Skin of body (tissue), 1 donor: ENCODE measurements at regions not wholly inside any gene's neighbourhood (a gene's known extent, or its start where the extent isn't known, plus 50 kb on each side); places are given as distances from the start of the nearest gene placed in this dataset.

ENCODE experiments used
- DNase-seq: peaks from one replicate; lab custom pipeline; 2025; lab: John Stamatoyannopoulos, UW

DNA sequence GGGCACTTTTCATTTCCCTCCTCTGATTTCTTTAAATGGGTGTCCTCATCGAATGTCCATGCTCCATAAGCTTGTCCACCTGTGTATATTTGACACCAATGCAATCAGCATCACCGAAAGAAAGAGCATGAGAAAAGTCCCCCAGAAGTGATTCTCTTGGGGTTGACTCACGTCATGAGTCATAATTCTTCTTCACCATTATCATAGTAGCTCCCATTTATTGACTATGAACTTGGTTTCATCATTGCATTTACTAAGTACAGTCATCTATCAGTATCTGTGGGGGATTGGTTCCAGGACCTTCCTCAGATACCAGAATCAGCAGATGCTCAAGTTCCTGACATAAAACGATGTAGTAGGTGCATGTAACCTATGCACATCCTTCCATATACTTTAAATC lies 372.5 kb upstream of the CFAP20DC start:
- DNase-seq: no peak

DNA sequence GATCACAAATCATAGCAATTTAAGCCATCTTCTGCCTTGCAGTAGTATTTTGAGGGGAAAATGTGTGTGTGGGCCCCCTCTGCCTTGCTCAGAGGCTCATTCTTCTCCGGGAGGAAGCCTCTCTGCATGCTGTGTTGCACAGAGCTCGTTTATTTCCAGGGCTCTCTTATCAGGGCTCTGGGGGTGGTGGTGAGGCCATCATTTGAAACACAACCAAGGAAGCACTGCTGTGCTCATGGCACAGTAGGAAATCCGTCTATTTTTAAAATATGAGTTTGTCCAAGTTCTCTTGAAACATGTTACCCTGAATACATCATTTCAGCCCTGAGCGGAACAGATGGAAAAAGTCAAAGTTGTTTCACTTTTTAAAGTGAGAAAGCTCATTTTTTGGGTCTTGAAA lies 369.0 kb upstream of the CFAP20DC start:
- DNase-seq: no peak

DNA sequence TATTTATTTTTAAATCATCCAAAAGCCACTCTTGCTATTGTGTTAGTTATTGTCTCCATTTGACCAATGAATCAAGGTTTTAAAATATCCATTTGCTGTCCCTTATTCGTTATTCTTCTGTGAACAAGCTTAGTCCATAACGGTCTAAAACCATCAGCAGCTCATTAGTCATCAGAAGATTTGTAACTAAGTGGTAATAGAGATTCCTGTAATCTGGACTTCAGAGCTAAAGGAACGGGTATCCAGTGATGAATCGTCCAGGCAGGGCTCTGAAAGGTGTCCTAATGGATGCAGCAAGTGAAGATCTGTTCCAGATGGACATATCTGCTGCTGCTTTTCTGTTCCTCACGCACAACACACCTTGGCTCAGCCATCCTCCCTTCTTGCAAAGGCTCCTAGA lies 362.7 kb upstream of the CFAP20DC start:
- DNase-seq: no peak

DNA sequence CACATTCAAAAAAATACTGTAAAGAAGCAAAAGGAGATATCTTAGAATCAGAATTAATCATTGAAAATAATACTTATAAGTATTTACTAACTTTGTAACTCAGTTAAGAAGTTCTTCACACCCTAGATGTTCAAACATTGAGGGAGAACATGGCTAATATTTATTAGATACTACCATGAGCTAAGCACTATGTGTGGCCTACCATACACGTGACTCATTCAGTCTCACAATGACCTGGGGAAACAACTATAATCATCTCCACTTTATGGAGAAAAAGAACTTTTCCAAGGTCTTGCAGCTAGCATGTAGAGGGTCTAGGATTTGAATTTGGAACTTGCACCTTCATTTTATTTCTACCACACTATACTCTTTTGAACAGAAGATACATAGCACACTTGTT lies 361.9 kb upstream of the CFAP20DC start:
- no peak for DNase-seq

DNA sequence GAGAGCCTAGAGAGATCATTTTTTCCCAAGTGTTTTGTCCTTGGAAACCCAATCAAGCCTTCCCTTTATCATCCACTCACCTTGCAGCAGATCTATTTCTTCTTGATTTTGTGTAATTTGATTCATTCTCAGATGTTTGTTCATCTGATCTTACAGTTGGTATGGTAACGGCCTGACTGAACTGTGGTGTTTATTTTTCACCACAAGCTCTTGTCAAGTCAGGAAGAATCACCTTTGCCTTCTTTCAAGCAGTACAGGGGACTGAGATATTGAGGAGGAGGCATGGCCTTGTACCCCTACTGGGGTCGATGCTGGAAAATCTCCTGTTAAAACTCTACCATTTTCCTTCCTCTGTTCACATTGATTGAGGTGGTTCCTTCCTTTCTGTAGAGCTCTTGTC lies 361.4 kb upstream of the CFAP20DC start:
- DNase-seq: no peak

DNA sequence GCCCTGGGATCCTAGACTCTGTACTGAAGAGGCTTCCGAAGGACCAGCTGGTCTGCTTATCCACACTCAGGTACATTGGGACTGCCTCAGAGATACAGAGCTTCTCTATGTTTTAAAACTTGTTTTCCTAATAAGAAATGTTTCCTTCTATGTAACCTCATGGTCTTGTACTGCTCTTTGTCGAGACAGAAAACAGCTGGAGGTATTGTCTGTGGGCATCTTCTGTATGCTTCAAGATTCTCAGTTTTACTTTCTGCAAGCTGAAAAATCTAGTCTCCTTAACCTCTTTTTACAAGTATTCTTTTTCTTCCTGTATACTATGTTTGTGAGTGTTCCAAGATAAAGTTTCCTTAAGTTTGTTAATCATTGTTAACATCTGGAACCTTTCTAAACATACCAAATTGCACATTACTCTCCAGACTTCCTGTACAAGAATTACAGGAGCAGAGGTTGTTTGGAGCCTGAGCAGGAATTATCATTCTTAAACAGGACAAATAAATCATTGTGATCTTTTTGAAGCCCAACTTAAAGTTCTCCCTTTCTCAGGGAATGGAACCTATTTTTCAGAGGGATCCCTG lies 358.3 kb upstream of the CFAP20DC start:
- DNase-seq: no peak

DNA sequence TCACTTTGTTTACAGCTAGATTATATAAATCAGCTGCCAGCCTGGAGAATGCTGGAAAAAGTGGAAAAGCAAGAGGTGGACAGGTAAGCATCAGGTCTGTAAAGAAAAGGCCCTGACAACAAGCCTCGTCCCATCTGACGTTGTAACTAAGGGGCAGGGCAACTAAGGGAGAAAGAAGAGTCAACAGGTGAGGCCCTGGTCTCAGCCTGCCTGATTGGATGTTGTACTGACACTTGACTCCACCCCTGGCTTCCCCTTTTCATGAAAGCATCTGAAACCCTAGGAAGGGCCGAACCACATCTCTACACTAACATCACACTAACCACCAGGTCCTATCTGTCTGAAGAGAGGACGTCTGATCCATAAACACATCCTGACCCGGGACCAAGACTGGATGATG lies 357.6 kb upstream of the CFAP20DC start:
- no peak for DNase-seq

DNA sequence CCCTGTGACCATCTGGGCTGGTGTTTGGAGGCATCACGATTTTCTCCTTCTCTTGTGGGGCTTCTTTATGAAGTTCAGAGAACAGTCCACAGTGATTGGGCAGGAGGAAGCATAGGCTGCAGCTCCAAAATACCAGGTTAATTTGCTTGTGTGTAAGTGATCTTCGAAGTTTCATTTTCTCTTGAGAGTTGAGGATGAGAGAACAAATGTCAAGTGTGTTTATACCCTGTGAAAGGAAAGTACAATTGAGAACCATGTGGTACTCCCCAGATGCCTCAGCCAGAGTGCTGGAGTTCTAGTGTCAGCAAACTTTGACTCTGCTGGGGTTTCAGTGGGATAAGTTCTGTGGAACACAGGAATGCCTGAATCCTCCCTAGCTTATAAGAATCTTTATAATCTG lies 357.1 kb upstream of the CFAP20DC start:
- DNase-seq: no peak

DNA sequence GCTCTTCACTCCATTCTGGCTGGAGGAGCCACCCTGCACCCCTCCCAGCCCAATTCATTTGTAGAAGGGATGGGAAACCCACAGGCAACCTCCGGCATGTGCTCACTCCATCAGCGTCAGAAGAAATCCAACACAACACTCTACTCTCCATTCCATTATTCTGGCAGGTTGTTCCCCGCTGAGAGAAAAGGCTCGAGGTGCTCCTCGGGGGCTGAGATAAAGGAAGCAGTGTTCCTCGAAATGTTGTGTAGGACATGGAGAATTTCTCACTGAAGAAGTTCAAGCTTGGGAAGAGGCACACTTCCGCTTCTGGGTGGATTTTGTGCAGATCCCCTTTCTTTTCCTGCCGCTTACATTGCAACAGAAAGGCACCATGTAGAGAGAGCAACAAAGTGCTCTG lies 355.0 kb upstream of the CFAP20DC start:
- no peak for DNase-seq

DNA sequence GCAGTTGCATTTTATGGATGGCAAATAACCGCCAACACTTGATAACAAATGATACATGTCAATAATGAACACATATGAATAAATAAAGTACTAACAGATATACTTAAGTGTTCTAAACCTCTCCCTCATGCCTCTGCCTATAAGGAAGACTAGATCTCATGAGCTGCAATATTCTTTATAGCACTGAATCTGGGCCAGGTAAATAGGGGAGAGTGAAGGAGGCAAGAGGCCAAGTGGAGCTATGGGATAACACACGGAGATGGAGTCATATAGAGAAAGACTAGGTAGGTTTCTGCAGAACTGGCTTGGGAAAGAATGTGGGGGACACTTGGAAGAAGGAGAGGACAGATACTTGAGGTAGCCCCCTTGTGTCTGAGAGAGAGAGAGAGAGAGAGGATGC lies 354.2 kb upstream of the CFAP20DC start:
- no peak for DNase-seq

DNA sequence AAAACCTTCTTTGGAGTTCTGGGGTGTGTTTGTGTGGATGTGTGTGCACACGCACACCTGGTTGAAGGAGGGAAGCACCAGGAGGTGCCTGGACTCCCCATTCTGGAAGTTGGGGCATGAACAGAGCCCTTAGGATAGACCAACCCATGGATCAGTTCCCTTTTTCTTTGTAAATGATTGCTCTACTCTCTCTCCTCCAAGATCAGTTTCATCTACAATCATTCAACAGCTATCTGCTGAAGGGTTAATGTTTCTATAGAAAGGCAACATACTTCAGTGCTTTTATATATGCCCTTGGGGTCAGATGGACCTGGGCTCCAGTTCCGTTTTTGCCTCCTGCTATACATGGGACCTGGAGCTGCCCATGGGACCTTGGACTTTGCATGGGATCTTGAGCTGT lies 352.1 kb upstream of the CFAP20DC start:
- no peak for DNase-seq

DNA sequence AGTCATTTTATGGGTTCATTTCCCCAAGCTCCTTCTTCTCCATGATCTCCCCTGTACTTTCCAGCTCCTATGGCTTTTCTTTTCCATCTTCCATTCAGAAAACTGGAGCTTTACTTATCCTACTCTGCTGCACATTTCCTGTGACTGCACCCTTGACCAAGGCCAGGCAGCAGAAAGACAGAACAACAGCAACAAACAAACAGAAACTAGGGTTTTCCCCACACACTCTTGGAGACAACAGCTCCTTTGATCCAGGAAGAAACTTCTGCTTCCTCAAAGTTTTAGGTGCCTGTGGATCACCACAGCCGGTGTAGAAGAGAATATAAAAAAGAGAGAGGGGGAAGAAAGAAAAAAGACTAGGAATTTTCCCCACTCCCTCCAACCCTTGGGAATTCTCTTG lies 342.3 kb upstream of the CFAP20DC start:
- DNase-seq: no peak

DNA sequence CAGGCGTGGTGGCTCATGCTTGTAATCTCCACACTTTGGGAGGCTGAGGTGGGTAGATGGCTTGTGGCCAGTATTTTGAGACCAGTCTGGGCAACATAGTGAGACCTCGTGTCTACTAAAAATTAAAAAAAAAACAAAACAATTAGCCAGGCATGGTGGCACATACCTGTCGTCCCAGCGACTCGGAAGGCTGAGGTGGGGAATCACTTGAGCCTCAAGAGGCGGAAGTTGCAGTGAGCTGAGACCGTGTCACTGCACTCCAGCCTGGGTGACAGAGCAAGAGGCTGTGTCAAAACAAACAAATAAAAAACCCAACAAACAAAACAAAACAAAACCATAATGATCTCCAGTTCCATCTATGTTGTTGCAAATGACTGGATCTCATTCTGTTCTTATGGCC lies 341.3 kb upstream of the CFAP20DC start:
- DNase-seq: no peak

DNA sequence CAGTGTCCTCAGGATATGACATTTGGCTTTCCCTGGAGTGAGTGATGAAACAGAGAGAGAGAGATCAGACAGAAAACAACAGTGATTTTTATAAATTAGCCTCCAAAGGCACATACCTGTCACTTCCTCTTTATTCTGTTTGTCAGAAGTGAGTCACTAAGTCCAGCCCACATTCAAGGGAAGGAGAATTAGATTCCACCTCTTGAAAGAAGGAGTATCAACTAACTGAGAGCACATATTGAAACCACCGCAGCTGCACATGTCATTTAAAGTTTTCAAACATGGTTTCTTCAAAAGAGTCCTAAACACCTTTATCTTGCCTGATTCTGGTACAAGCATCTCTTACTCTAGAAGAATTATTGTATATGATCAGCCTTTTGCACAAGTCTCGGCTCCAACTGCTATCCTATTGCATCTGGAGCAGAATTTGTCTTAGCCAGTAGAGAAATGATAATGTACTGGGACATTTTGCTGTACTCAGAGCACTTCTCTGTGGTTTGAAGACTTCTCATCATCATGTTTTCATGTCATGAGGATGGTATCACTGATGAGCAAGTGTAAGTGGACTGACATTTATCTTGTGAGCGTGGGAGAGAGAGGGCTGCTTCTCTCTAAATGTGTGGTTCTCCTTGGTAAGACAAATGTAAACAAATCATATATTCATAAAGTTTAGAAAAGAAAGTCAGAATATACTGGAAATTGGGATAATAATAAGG lies 338.9 kb upstream of the CFAP20DC start:
- no peak for DNase-seq

DNA sequence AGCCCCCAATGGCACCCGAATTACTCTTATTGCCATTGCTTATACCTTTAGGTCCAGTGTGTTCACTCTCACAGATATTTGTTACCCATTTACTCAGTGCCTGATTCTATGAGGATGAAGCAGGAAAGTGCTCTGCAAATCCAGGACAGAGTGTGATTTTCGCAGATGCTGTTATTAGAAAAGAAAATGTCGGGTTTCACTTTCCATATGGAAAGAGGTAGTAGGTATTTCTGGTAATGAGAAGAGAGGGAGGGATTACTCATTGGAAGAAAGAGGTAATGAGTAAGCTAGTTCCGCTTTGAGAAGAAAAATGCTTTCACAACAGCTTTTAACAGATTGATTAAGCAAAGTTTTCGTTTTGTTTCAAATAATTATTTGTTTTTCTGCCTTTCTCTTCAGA lies 336.3 kb upstream of the CFAP20DC start:
- no peak for DNase-seq

DNA sequence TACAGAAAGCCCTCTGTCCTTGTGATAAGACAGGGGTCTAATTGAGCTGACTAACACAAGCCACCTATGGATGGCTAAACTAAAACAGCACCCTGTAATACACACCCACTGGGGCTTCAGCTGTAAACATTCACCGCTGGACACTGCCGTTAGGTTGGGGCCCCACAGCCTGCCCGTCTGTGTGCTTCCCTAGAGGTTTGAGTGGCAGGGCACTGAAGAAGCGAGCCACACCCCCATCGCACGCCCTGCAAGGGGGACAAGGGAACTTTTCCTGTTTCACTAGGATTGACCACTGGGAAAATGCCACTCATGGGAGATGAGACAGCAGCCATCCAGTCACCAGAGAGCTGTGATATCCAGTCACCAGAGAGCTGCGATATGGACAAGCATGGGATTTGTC lies 335.7 kb upstream of the CFAP20DC start:
- no peak for DNase-seq

DNA sequence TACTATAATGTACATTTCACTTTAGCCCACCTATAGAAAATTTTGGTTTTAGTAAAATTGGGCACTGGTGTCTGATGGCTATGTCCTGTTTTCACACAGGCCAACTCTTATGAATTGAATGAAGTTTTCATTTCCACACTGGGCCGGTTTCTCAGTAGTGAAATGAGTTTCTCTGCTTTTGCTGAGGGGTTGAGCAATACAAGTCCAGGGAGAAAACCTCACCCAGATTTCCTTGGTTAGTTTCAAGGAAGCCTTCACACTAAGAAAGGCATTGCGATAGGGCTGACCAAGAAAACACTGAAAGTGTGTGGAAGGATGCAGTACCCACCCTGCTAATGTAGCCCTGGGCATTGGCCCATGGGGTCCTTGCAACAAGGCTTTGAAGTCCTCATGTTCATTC lies 331.5 kb upstream of the CFAP20DC start:
- no peak for DNase-seq

DNA sequence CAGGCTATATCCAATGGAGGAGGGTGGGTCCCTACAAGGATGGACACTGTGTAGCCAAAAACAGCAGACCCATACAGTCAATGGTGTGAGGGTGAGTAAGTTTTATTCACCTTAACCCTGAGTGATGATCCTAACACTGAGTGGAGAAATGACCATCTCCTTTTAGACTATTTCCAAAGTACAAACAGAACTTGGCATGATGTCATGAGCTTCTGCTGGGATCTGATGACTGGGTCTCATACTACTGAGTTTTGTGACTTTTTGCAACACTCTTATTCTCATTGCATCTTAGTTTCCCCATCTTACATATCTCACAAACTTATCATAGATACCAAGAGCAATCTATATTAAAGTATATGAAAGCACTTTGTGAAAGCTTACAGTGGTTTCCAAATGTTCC lies 330.3 kb upstream of the CFAP20DC start:
- no peak for DNase-seq

DNA sequence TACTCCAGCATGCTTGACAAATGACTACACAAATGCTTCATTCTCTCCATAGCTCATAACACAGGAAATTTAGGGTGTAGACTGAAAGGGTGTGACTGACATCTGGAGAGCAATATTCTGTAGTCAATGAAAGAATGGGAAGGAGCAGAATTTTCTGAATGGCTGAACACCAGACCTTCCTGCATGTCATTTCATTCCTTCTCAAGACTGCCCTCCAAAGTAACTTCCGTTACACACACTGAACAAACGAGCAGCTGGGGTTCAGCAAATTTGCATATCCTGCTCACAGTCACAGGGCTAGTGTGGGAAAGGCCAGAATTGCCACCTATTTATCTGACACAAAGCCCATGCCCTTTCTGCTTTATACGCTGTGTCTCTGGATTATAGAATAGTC lies 325.0 kb upstream of the CFAP20DC start:
- DNase-seq: peak; percentile 1

DNA sequence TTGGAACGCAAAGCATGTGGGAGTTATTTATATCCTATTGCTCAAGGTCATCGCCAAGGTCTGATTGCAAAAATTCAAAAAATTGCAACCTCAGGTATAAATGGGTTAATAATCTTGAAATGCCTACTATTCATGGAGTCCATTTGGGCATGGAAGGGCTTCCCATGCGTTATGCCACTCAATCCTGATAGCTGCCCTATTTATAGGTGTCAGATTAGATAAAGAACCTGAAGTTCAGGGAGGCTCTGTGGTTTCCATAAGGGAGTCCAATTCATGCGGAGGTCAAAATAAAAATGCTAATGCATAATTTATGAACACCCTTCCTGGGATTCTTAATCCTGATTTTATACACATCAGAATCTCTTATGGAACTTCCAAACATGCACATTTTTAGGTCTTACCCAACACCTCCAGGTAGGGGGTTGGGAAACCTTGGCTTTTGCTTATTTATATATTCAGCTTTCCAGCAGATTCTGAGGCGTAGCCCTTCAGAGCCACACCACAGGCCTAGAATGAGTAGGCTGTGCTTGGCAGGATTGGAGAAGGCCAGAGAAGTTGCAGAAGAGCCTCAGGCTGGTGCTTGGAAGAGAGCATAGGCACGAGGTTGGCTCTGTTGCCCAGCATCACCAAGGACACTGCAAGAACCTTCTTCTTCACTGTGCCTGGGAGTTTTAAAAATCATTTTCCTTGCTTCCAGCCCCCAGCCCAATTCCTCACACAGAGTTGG lies 324.4 kb upstream of the CFAP20DC start:
- no peak for DNase-seq

DNA sequence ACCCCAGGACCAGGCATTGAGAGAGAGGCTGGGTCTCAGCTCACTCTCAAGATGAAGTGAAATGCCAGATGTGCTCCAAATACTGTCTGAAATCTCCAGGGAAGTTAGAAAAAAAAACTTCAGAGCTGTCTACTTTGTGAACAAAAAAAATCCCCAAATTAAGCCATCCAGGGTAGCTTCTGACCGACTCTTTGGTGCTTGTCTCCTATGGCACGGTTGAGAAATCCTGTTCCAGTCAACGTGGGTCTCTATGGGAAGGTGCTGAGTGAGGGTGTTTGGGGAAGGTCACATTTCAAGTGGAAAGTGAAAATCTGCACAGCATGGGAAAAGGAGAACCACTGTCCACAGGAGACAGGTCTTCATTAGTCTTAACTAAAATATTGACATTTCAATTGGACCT lies 322.5 kb upstream of the CFAP20DC start:
- DNase-seq: no peak

DNA sequence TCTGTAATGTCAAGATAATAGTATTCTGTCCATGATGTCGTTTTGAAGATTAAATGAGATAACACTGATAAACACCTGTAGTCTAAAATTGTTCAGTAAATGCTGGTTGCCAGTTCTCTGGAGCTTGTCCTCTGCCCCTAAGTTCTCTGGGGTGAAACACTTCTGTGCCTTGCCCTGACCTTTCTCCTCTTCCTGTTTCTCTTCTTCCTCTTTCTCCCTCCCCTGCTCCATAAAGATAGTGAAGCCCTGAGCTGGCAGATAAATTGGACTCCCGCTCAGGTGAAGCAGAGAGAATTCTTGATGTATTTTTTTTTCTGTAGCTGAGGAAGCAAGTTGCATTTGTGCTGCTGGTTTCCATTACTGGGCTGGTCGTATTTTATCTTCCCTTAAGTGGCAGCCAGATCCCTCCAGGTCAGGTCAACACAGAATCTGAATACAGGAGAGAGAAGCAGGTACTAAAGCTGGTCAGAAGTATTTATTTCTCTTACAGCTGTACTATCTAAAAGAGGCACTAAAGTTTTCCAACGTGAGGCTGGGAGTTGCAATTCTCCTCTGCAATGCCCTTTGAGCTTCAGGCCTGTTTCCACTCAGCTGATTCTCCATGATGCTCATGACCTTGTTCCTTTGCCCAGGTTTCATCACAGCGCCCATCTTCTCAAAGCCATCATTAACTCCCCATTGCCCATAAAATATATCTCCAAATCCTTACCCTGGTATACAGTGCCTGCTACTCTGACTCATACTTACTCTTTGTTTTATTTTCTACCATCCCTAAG lies 319.3 kb upstream of the CFAP20DC start:
- DNase-seq: no peak
